Psoas muscle (tissue), 7 donors: ENCODE measurements at regions not wholly inside any gene's neighbourhood (a gene's known extent, or its start where the extent isn't known, plus 50 kb on each side); places are given as distances from the start of the nearest gene placed in this dataset.

Experiments used
- ATAC-seq, 4 donors: fragments of 200-7000 bp; cut with Tn5 transposase; one replicate each; pipeline ENCODE4 v1.9.1; 2020; ENCODE audit warnings: moderate library complexity in 3 of 4, mild to moderate bottlenecking in 2 of 4
- DNase-seq, 2 donors: peaks; one replicate each; pipeline ENCODE4 v3.0.0-alpha.2; 2020
- H3K27ac ChIP-seq: fragments of 200-600 bp; one replicate; pipeline ENCODE4 v1.8.0; 2022
- H3K27me3 ChIP-seq, 3 donors: fragments of 200-600 bp in 1 of 3; one replicate each; pipeline versions ENCODE4 v1.6.1 to v1.8.0; 2013 to 2022; ENCODE audit warnings: low read length in 2 of 3, mild to moderate bottlenecking in 2 of 3, moderate library complexity in 1 of 3; ENCODE audit not compliant: insufficient read depth in 3 of 3
- H3K36me3 ChIP-seq, 2 donors: fragments of 200-600 bp in 1 of 2; one replicate each; pipeline versions ENCODE4 v1.6.1 to v1.8.0; 2013 to 2022; ENCODE audit warnings: low read depth in 1 of 2, mild to moderate bottlenecking in 1 of 2, moderate library complexity in 1 of 2; ENCODE audit not compliant: insufficient read depth in 1 of 2
- H3K4me1 ChIP-seq: fragments of 200-600 bp; one replicate; pipeline ENCODE4 v1.8.0; 2022
- H3K4me3 ChIP-seq: fragments of 200-600 bp; one replicate; pipeline ENCODE4 v1.8.0; 2022; ENCODE audit warnings: mild to moderate bottlenecking
- H3K9me3 ChIP-seq: fragments of 200-600 bp; one replicate; pipeline ENCODE4 v1.8.0; 2022
- WGBS, 3 donors: extraction: QIAGEN DNeasy Blood & Tissue Kit; methylation state at CpG; one replicate each; pipeline versions ENCODE4 v1.1.6 to v1.1.7; 2013; 5-methylcytosine and 5-hydroxymethylcytosine counted together
- intact Hi-C, 2 donors: fragments of 100-400 bp; cut with DNase I; formaldehyde crosslinking; loops; one replicate each; pipeline versions ENCODE4 v1.11.0 to v1.14.2; 2022
- TF ChIP-seq, protein P1 (sequence below): fragments of 200-600 bp; IDR thresholded peaks from one replicate; pipeline ENCODE4 v1.8.0; 2022; ENCODE audit warnings: antibody characterized with exemption
- donor health status: healthy with polysubstance abuse.
- donor health status: DM: no; HTN: no; CAD: no; lungs with moderate emphysema.
- donor health status: Bipolar disorder and iron deficiency.
- donor health status: healthy.
- donor health status: DM: yes; HTN: yes; CAD: no.
- donor health status: DM: no; HTN: no; CAD: no.
- donor health status: DM: yes; HTN: yes; CAD: no.

DNA sequence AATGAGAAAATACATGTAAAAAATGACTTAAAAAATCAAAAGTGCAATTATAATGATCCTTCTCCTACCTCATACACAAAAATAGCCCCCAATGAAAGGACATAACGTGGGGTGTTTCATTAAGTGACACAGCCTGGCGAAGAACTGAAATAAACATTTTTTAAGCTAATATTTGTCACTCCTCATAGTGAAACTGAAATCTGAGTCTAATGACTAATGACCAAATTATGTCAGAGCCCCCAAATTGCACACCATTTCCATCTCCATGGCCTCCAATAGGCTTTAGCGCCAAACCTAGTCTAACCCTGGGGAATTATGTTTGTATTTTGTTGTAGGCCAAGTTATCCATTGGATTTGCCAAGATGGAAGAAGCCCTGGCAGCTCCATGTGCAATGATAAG lies 119.1 kb downstream of the WT1 start:
- Histone ChIP-seq H3K27ac (no peak overlapping the region), H3K4me3 (no peak overlapping the region), H3K27me3 (peaks cover 0 to 4% (median 0%) of the 10 kb centered on the region in 3 donors), H3K9me3 (no peaks in the 10 kb centered on the region), H3K36me3 (no peaks in the 10 kb centered on the region), H3K4me1 (no peaks in the 10 kb centered on the region)
- 81 to 87% (median 82%) methylated on average over 3 of the region's 3 CpGs for WGBS, 3 donors
- intact Hi-C loops: loop anchor here in 1 of 2 donors (10.0 kb wide), 1 partner anchor 479 kb away; the partner anchor contains the start of gene CCDC73
- TF ChIP-seq, protein P1, sequence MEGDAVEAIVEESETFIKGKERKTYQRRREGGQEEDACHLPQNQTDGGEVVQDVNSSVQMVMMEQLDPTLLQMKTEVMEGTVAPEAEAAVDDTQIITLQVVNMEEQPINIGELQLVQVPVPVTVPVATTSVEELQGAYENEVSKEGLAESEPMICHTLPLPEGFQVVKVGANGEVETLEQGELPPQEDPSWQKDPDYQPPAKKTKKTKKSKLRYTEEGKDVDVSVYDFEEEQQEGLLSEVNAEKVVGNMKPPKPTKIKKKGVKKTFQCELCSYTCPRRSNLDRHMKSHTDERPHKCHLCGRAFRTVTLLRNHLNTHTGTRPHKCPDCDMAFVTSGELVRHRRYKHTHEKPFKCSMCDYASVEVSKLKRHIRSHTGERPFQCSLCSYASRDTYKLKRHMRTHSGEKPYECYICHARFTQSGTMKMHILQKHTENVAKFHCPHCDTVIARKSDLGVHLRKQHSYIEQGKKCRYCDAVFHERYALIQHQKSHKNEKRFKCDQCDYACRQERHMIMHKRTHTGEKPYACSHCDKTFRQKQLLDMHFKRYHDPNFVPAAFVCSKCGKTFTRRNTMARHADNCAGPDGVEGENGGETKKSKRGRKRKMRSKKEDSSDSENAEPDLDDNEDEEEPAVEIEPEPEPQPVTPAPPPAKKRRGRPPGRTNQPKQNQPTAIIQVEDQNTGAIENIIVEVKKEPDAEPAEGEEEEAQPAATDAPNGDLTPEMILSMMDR: no peak
- no peak for ATAC-seq
- no peak for DNase-seq

DNA sequence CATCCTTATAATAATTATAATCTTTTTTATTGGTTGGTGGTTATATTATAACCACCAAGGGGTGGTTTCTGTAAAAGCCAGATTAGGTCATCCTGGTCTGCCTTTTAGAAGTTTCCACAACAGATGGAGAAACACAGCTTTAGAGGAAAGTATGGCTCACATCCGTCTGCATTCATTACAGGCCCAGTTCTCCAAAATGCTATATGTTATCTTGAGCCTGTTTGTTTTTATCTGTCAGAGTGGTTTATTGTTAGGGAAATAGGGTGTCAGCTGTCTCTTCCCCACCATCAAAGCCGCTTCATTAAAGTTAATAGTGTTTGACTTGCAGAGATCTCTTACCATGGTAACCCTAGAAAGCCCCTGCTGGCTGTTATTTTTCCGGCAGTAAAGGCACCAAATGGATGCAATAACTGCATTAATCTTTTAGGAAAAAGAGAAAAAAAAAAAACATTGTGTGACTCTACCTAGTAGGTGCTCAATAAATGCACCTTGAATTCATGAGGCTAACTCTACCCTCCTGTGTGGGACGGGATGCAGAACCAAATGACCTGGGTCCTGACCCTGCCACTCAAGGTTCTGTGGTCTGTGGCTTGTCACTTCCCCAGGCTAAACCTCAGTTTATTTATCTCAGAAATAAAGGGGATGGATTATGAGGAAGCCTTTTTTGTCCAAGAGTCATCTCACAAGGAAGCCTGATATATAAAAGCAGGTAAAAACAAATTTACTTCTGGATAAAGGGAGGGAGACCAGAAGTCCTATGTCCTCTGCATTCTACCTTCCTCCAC lies 118.3 kb downstream of the WT1 start:
- DNase-seq (no peak), ATAC-seq (no peak)
- Histone ChIP-seq H3K4me3 (no peak overlapping the region), H3K27me3 (peaks cover 0 to 4% (median 0%) of the 10 kb centered on the region in 3 donors), H3K4me1 (no peaks in the 10 kb centered on the region), H3K36me3 (no peaks in the 10 kb centered on the region), H3K9me3 (no peaks in the 10 kb centered on the region), H3K27ac (no peak overlapping the region)
- intact Hi-C loops: loop anchor here in 1 of 2 donors (10.0 kb wide), 1 partner anchor 478 kb away; the partner anchor contains the start of gene CCDC73
- TF ChIP-seq, protein P1: no peak
- 58 to 68% (median 60%) methylated on average over 4 of the region's 4 CpGs for WGBS, 3 donors

- intact Hi-C loops: loop anchor here in 1 of 2 donors (10.0 kb wide), 1 partner anchor 477 kb away; the partner anchor contains the start of gene CCDC73
- H3K27me3 ChIP-seq: peaks cover 0 to 4% (median 0%) of the 10 kb centered on the region in 3 donors
- H3K4me3 ChIP-seq: no peak overlapping the region
- H3K36me3 ChIP-seq: no peaks in the 10 kb centered on the region
- ATAC-seq: no peak
- H3K9me3 ChIP-seq: no peaks in the 10 kb centered on the region
- TF ChIP-seq, protein P1: no peak
- WGBS, 3 donors: 85 to 91% (median 89%) methylated on average over 1 of the region's 1 CpG
- no peaks in the 10 kb centered on the region for H3K4me1 ChIP-seq
- no peak for DNase-seq
- H3K27ac ChIP-seq: no peak overlapping the region
These were observed 117.7 kb downstream of the WT1 start for GRCh38 chr11:32317643-32318042.

- ATAC-seq: no peak
- DNase-seq: no peak
- TF ChIP-seq, protein P1: no peak
- no peaks in the 10 kb centered on the region for H3K9me3 ChIP-seq
- intact Hi-C loops: loop anchor here in 1 of 2 donors (10.0 kb wide), 1 partner anchor 476 kb away; the partner anchor contains the start of gene CCDC73
- no peak overlapping the region for H3K27ac ChIP-seq
- H3K4me1 ChIP-seq: no peaks in the 10 kb centered on the region
- peaks cover 0 to 4% (median 0%) of the 10 kb centered on the region in 3 donors for H3K27me3 ChIP-seq
- WGBS, 3 donors: 74 to 79% (median 78%) methylated on average over 5 of the region's 5 CpGs
- H3K4me3 ChIP-seq: no peak overlapping the region
- no peaks in the 10 kb centered on the region for H3K36me3 ChIP-seq
These were observed 117.0 kb downstream of the WT1 start for GRCh38 chr11:32318071-32319055.
